GM21619 (cell line): ENCODE measurements at regions not wholly inside any gene's neighbourhood (a gene's known extent, or its start where the extent isn't known, plus 50 kb on each side); places are given as distances from the start of the nearest gene placed in this dataset.
A peak's percentile ranks its signal among the peaks of the same experiment; 100 is the strongest.

Experiments
- ATAC-seq: cut with Tn5 transposase; IDR thresholded peaks from one replicate; pipeline ENCODE4 v1.9.1; 2021; ENCODE audit not compliant: unreplicated experiment

- ATAC-seq = no peak
Measured at GRCh38 chr6:163720005-163720404, 305.5 kb downstream of the QKI start.

DNA sequence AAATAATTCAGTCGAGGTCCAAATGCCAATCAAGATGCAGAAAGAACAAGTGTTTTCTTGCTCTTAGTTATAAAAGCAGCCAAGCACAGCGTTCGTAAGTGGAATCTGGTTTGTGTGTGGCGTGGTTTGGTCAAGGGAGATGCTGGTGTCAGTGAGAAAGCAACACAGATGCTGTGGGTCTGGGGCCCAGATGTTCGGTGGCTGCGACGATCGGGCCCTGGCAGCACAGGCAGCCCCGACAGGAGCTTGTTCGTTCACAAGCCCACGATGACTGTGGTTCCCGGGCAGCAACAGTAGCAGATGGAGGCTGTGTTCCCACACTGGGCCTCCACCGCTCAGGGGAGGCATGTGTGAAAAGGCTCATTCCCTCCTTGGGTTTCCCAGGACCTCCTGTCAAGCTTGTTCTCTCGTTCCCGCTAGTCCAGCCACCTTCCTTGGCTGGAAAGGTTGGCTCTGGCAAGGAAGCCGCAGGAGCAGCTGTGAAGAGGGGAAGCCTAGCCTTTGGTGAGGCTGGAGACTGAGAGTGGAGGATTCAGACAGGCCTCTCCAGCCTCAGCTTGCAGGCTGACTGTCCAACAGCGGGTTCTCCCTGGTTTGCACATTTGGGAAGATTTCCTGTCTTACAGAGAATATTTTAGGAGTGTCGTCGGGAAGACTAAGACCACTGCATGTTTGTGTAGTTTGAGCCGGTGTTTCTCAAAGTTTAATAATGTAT is 304.7 kb downstream of the QKI start:
- ATAC-seq = no peak

DNA sequence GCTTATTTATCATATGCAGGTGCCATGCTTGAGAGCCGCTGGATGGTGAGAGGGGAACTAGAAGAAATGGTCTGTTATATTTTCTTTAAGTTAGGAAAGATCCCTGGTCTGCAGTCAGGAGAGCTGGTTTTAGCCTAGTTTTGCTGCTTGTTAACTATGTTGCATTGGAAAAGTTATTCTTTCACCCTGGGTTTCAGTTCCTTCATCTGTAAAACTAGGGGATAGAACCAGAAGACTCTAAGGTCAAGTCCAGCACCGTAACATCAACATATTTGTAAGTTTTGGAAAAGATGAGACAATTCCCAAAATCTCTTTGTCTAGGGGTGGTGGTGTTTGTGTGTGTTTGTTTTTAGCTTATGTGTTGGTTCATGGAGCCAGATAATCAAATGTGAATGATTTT is 304.0 kb downstream of the QKI start:
- no peak for ATAC-seq

DNA sequence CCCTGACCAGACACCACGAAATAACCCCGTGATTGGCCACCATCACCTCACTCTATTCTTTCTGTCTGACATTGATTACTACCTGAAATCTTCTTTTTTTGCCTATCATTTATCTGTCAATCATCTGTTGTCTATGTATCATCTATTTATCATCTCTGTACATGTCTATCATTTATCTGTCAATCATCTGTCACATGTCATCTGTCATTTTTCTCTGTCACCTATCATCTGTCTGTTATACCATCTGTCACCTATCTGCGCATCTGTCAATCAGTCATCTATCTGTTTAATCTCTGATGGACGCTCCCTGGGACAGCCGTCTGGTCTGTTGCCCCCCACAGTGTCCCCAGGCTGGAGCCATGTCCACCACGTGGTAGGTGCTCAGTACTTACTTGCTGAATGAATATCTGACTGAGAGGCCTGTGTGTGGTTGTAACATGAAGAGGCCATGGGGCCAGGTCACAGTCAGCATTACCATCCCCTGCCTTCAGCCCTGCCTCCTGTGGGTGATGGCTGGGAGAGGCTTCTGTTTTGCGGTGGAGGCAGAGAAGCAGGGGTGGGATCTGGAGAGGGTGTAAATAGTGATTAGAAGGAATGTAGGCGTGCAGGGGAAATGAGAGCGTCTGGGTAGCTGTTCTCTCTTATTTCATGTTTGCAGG is 302.7 kb downstream of the QKI start:
- ATAC-seq = no peak

- ATAC-seq = no peak
Measured at GRCh38 chr6:163716690-163717089, 302.2 kb downstream of the QKI start.

GRCh38 chr6:163715846-163716245 is 301.3 kb downstream of the QKI start:
- no peak for ATAC-seq

DNA sequence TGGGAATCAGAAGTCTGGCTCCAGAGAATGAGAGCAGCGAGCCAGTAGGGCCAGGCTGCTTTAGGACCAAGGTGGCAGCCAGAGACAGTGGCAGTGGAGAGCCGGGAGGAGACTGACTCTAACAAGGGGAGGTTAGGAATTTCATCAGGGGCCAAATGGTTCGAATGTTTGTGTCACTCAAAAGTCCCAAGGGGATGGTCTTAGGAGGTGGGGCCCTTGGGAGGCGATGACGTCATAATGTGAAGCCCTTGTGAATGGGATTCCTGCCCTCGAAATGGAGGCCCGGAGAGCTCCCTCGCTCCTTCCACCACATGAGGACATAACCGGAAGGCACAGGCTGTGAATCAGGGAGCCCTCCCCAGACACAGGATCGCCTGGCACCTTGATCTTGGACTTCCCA is 299.7 kb downstream of the QKI start:
- ATAC-seq = no peak

DNA sequence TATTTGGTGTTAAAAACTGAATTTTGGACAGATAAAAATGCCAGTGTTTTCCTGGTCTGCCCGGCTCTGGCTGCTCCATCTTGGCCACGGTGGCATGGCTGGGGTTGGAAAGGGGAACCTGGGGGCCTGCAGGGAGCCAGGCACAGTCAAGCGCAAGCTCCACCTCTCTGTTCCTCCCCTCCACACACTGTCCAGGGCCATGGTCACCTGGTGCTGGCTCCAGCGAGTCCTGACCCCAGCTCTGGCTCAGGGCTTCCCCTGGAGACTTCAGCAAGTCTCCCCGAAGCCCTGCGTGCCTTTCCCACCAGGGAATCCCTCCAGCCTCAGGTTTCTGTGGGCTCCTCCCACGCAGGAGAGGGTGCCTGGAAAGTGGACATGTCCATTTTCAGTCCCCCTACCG is 298.5 kb downstream of the QKI start:
- no peak for ATAC-seq

- ATAC-seq = no peak
Measured at GRCh38 chr6:163712566-163712961, 298.0 kb downstream of the QKI start.

DNA sequence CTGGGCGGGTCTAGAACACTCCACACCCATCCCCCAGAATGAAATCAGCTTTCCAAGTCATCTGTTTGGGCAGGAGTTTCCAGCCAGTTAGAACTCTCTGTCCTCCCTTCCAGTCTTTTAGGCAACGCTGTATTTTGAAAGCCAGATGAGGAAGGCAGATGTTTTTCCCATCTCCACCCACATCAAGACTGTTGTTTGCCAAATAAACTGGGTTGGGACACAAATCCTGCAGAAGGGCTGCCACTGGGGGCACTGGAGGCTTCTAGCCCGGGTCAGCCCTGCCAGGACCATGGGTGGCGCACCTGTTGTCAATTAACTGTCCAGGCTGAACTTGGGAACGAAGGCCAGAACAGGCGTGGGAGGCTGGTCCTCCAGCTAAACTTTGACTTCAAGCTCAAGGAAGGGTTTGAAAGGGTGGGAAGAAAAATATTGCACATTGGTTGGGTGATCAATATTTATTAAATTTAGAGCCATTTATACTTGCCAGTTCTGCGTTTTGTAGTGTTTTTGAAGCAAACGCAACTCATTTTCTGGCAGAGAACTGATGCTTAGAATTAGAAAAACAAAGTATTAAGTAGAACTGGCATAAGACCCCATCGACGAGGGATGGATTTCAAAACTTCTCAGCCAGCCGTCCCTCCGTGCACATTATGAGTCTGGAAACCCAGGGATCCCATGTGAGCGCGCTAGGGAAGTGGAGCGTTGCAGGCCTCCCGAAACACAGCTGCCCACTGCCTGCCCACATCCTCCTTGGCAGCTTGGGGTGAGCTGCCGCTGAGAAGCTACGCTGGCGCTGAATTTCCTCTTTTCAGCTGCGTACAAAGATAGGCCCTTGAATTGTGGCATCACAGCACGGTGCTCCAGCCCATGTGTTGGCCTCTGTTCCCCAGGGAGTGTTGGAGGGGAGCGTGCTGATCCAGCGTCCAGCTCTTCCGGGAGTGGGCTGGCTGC is 297.4 kb downstream of the QKI start:
- peak; percentile 41 for ATAC-seq

DNA sequence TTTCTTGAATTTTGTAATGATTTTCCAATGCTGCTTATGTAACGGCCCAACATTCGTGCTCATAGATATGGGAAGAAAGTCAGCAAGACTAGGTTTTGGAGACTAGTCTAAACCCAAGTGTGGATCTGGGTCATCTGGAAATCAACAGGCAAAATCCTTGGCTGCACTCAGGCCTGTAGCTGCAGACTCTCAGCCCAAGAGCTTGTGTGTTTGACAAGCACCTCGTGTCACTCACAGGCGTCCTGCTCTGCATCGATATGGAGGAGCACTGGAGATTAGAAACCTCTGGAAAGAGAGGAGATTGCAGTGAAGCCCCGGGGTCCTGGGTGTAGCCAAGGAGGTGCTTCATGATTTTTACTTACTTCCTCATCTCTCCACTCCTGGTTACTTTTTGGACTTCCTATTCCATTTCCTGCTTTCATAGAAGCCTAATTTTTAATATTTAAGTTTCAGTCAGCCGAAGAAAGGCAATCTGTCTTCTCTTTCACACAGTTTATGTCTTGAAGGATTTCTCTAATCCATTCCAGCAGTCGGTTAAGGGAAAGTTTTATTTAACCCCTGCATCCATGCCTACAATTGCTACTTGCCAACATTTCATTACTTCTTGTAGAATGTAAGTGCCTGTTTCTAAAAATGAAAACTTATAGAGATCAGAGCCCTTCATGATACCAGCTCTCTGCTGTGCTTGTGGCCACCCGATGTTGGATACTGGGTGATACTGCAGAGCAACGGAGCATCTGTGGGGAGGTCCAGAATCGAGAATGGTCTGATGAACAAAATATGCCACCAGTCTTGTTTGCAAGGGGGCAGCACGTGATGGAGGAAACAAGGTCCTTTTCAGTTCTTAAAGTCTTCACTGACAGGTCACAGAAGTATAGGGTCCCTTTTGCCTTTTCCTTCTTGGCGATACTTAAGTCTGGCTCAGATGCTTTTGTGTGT is 296.3 kb downstream of the QKI start:
- ATAC-seq = no peak

DNA sequence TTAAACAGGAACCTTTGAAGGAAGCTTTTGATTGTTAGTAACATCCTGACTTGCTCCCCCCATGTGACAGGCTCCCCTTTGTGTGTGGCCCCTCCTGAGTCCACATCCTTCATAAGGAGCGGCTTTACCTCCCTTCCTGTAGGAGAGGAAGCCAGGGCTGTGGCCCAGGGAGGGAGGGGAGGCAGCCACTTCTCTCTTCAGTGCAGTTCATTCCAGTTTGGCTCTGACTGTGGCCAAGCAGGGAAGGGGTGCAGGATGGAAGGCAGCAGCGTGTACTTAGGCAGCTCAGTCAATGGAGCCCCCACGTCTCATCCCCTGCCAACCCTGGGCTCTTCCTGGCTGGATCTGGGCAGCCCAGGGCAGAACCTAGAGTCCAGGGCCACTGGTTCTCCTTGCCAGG is 295.2 kb downstream of the QKI start:
- no peak for ATAC-seq

- ATAC-seq = no peak
Measured at GRCh38 chr6:163709255-163709654, 294.7 kb downstream of the QKI start.

- peak; percentile 44 for ATAC-seq
Measured at GRCh38 chr6:163708466-163708865, 293.9 kb downstream of the QKI start.

GRCh38 chr6:163707387-163708355 is 293.2 kb downstream of the QKI start:
- ATAC-seq = peak; percentile 48

DNA sequence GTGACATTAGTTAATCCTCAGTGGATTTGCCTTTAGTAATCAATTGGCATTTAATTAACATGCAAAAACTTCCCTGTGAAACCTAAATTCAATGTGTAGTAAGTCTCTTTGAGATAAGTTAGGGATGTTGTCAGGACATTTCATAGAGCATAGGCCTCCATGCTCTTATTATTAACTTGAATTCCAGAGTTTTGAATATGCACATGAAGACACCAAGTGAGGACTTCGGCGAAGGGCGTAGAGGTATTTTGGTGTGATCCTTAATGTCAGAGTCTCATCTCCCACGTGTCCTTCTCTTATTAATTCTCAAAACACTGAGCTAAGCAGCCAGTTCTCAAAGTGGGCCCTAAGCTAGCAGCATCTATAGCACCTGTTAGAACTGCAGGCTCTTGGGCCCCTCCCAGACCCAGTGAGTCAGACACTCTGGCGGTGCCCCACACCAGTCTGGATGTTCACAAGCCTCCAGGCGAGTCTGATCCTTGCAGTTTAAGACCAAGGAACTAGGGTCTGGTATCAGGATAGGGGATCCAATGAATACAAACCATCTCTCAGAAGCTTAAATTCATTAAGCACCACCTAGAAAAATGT is 292.1 kb downstream of the QKI start:
- no peak for ATAC-seq

DNA sequence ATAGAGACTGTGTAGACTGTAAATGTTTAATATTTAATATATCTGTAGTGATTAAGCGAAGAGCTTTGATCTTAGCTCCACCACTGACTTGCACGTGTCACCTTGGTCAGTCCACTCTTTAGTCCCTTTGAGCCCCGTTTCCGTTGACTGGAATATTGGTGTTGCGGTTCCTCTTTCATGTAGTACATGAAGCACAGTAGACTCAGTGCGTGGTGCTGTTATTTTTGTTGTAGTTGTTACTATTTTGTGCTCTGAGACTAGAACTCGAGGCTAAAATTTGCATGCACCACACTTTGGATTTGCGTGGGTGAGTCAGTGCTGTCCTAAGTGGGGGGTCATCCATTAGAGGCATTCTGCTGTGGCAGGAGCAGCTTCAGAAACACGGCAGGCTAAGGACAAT is 291.4 kb downstream of the QKI start:
- peak; percentile 51 for ATAC-seq

- peak; percentile 21 for ATAC-seq
Measured at GRCh38 chr6:163702736-163703135, 288.2 kb downstream of the QKI start.

- no peak for ATAC-seq
Measured at GRCh38 chr6:163701762-163702161, 287.2 kb downstream of the QKI start.
